Spleen (tissue), 7 donors: ENCODE measurements at regions not wholly inside any gene's neighbourhood (a gene's known extent, or its start where the extent isn't known, plus 50 kb on each side); places are given as distances from the start of the nearest gene placed in this dataset.

Experiments
- POLR2A ChIP-seq, 3 donors: fragments of 450-650 bp; IDR thresholded peaks; one replicate each; pipeline ENCODE4 v1.5.1; 2017; ENCODE audit warnings: antibody characterized with exemption in 3 of 3, mild to moderate bottlenecking in 1 of 3
- TF ChIP-seq, protein P1 (sequence below), 11 experiments: fragments of 200-600 bp in 7 of 11; fragments of 450-650 bp in 4 of 11; sonication (generic) in 4 of 11; IDR thresholded peaks in 8 of 11; conservative IDR thresholded peaks in 3 of 11; 1 replicate in 7 of 11; 2 replicates in 4 of 11; pipeline versions ENCODE4 v1.4.0 to v1.8.0; 2016 to 2021; ENCODE audit warnings: antibody characterized with exemption in 11 of 11, inconsistent platforms in 4 of 11, mild to moderate bottlenecking in 1 of 11
- donor health status: DM: no; HTN: no; CAD: no; lungs with moderate emphysema.
- donor health status: DM: no; HTN: no; CAD: no.
- donor health status: DM: no; HTN: no; CAD: no.

DNA sequence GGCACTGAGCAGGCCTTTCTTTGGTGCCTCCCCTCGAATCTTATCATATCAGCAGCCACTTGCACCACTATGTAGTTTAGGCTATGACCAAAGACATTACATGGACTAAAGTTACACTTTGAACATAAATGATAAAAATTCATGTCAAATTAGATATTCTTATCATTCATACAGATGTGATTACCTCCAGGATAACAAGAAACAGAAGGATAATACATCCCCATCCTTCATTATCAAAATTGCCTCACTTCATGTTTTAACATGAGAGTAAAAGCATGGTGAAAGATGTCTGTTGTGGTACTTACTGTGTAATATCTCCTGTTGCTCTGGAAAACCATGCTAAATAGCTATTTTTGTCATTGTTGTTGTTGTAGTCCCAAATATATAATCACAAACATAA is 230.8 kb upstream of the RND3 start:
- TF ChIP-seq, protein P1, sequence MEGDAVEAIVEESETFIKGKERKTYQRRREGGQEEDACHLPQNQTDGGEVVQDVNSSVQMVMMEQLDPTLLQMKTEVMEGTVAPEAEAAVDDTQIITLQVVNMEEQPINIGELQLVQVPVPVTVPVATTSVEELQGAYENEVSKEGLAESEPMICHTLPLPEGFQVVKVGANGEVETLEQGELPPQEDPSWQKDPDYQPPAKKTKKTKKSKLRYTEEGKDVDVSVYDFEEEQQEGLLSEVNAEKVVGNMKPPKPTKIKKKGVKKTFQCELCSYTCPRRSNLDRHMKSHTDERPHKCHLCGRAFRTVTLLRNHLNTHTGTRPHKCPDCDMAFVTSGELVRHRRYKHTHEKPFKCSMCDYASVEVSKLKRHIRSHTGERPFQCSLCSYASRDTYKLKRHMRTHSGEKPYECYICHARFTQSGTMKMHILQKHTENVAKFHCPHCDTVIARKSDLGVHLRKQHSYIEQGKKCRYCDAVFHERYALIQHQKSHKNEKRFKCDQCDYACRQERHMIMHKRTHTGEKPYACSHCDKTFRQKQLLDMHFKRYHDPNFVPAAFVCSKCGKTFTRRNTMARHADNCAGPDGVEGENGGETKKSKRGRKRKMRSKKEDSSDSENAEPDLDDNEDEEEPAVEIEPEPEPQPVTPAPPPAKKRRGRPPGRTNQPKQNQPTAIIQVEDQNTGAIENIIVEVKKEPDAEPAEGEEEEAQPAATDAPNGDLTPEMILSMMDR (IDR thresholded peaks at IDR 0.05 in 8 of 11, conservative IDR thresholded peaks at IDR 0.05 in 3 of 11): no peak
- TF ChIP-seq POLR2A (IDR thresholded peaks at IDR 0.05): no peak
